ES-I3 (cell line): ENCODE measurements at regions not wholly inside any gene's neighbourhood (a gene's known extent, or its start where the extent isn't known, plus 50 kb on each side); places are given as distances from the start of the nearest gene placed in this dataset.

Source experiments
- H3K36me3 ChIP-seq: 2 replicates; pipeline ENCODE4 v1.6.1; 2013; ENCODE audit warnings: mild to moderate bottlenecking, low read length, control low read depth, moderate library complexity; ENCODE audit not compliant: insufficient read depth
- H3K4me1 ChIP-seq: 2 replicates; pipeline ENCODE4 v1.6.1; 2013; ENCODE audit warnings: mild to moderate bottlenecking, control low read depth, low read length; ENCODE audit not compliant: insufficient read depth
- H3K9ac ChIP-seq: 2 replicates; pipeline ENCODE4 v1.6.1; 2013; ENCODE audit warnings: low read depth, mild to moderate bottlenecking, low read length, moderate library complexity
- H3K9me3 ChIP-seq: 2 replicates; pipeline ENCODE4 v1.6.1; 2013; ENCODE audit warnings: mild to moderate bottlenecking, low read length, moderate library complexity; ENCODE audit not compliant: control insufficient read depth, insufficient read depth

DNA sequence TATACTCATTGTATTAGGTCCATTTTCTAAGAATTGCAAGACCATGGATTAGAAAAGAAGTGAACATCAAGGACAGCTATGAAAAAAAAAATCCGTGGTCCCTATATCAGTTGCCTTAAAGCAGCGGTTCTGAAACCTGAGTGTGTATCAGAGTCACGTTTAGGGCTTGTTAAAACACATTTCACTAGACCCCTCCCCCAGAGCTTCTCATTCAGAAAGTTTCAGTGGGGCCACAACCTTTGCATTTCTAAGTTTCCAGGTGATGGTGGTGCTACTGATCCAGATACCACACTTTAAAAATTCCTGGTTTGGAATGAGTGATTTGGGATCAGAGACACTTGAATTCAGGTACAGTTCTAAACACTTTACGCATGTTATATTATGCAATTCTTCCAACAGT is 96.1 kb upstream of the PRMT6 start:
- H3K9ac ChIP-seq: no peak overlapping the region
- no peaks in the 10 kb centered on the region for H3K36me3 ChIP-seq
- H3K4me1 ChIP-seq: no peaks in the 10 kb centered on the region
- H3K9me3 ChIP-seq: no peaks in the 10 kb centered on the region

DNA sequence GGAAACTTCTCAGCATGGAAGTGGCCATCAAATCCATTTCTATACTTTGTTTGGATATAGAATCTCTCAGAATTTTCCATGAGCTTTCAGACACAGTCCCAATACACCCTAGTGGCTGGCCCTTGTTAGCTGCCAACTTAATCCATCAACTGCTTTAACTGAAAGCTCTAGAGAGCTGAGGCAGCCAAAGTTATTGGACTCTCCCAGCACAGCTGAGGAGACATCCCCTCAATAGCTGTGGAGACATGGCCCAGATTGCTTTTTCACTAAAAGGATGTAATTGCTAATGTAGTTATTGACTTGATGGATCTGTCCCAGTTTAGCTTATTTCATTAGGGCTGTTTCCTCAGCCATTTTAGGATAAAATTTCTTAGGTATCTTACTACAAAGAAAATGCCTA is 94.8 kb upstream of the PRMT6 start:
- Histone ChIP-seq H3K4me1 (no peaks in the 10 kb centered on the region), H3K9me3 (no peaks in the 10 kb centered on the region), H3K9ac (no peak overlapping the region), H3K36me3 (no peaks in the 10 kb centered on the region)

DNA sequence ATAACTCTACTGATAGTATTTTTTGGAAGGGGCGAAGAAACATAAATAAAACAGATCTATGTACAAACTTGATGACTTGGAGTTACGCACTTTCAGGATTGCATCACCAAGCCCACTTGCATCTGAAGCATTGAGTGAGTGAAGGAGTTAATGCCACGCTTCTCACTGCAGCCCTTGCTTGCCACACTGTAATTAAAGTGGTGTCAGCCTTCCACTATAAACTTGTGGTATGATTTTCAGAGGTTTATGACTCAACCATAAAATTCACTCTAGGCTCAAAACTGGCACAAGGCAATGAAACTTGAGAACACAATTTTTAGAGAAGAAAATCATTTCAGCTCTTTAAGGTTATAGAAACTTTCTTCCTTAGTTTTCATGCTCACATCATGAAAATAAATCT is 93.9 kb upstream of the PRMT6 start:
- H3K36me3 ChIP-seq: no peaks in the 10 kb centered on the region
- H3K9me3 ChIP-seq: no peaks in the 10 kb centered on the region
- no peak overlapping the region for H3K9ac ChIP-seq
- no peaks in the 10 kb centered on the region for H3K4me1 ChIP-seq

DNA sequence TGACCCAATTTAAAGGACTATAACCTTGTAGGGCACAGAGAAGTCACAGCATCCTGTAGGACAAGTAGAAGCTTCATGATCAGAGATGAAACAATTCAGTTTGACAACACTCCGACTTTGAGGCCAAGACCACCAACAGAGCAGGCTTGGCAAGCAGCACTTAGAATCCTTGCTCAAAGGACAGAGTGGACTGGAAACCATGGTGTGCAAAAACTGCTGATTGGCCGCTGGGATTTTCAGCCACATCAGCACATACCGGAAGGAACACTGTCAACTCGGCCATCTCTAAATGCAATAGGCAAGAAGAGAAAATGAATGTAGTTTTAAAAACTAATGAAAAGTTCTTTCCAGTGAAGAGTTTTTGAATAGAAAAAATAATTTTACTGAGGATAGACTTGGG is 92.0 kb upstream of the PRMT6 start:
- H3K4me1 ChIP-seq: no peaks in the 10 kb centered on the region
- H3K9me3 ChIP-seq: no peaks in the 10 kb centered on the region
- H3K36me3 ChIP-seq: no peaks in the 10 kb centered on the region
- no peak overlapping the region for H3K9ac ChIP-seq

DNA sequence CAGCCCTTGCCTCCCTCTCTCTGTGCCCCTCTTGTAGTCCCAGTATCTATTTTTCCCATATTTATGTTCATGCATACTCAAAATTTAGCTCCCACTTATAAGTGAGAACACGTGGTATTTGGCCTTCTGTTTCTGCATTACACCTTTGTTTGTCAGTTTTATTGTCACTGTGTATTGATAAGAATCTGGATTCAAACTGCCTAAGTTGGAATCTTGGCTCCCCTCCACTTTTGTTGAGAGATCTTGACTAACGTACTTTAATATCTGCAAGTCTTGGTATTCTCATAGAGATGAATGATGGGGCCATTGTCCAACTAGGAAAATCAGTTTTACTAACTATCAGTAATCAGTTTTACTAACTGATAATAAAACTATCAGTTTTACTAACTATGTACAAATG is 87.8 kb upstream of the PRMT6 start:
- no peaks in the 10 kb centered on the region for H3K9me3 ChIP-seq
- H3K4me1 ChIP-seq: no peaks in the 10 kb centered on the region
- no peak overlapping the region for H3K9ac ChIP-seq
- H3K36me3 ChIP-seq: no peaks in the 10 kb centered on the region

DNA sequence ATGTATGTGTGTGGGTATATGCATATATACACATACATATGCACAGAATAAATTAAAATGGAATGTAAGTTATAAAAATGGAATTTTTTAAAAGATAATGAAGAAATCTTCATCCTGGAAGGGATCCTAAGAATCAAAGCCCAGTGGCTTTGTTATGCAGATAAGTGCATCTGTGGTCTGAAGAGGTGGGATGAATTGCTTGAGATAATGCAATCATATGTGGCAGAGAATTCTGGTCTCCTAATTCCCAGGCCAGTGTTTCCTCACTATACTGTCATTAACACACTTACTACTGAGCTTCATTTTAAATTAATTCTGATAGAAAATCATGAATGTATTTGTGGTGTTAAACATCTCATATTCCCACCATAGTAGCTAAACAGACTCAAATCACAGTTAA is 86.7 kb upstream of the PRMT6 start:
- H3K36me3 ChIP-seq: no peaks in the 10 kb centered on the region
- no peaks in the 10 kb centered on the region for H3K9me3 ChIP-seq
- no peak overlapping the region for H3K9ac ChIP-seq
- no peaks in the 10 kb centered on the region for H3K4me1 ChIP-seq

DNA sequence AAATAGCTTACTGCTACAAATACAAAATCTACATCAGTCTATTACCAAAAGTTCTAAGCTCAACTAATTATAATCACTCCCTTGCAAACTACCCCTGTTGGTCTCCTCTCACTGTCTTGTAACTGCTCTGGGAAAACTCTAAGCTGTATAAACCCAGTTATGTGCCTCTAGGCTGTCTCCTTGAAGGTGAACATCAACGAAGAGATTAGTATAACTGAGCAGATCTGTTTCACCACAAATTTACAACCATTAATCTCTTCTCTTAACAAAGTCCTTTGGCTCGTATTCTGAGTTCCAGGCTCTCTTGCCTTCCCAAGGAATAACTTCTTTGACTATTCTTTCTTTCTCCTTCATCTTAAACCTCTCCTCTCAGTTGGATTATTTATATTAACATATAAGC is 84.4 kb upstream of the PRMT6 start:
- H3K4me1 ChIP-seq: no peaks in the 10 kb centered on the region
- H3K9me3 ChIP-seq: no peaks in the 10 kb centered on the region
- no peaks in the 10 kb centered on the region for H3K36me3 ChIP-seq
- H3K9ac ChIP-seq: no peak overlapping the region

DNA sequence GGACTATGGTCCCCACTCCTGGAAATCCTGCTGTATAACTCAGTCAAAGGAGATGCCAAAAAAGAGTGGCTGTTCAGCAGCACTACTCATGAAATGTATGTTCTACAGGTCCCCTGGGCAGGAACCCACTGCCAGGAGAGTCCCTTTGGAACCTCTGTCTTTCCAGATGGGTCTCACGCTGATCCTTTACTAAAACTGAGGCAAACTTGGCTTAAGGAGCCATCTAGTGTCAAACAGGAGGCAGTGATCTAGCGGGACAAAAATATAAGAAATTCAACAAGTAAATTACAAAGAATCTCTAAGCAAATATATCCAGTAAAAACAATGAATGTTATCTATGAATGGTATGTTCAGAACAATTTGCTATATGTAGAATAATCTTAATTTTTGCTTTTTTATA is 80.5 kb upstream of the PRMT6 start:
- Histone ChIP-seq H3K9me3 (no peaks in the 10 kb centered on the region), H3K9ac (no peak overlapping the region), H3K36me3 (no peaks in the 10 kb centered on the region), H3K4me1 (no peaks in the 10 kb centered on the region)

DNA sequence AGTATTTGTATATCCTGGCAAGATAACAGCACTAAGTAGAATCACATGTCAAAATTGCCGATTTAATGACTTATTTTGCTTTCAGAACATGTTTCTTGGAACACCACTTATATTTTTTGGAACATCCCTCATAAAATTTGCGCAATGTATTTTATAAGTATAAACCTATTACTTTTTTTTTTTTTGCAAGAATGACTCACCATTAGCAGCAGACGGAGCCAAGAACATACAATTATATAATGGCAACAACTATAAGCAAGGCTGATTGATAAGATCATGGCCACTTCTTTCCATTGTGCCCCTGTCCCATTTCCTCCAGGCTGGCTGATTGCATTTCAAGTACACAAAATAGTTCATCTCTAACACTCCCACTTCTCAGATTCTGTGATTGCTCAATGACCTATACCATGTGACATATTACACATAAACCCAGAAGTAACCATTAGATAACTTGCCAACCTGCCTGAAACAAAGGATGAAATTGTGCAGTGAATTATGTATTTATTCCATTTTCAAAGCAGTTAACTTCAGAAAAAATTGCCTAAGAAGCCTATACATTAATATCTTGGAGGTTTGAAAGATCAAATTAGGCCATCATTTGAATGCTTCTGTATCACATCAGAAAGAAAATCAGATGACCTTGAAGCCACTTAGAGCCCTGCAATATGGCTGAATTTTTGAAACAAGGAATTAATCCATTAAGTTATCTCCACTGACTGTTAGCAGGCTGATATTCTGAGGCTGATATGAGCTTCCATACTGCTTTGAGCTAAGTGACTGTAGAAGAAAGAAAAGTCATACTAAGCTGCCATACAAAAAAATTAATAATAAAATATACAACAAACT is 77.8 kb upstream of the PRMT6 start:
- Histone ChIP-seq H3K9ac (no peak overlapping the region), H3K9me3 (no peaks in the 10 kb centered on the region), H3K36me3 (no peaks in the 10 kb centered on the region), H3K4me1 (no peaks in the 10 kb centered on the region)

DNA sequence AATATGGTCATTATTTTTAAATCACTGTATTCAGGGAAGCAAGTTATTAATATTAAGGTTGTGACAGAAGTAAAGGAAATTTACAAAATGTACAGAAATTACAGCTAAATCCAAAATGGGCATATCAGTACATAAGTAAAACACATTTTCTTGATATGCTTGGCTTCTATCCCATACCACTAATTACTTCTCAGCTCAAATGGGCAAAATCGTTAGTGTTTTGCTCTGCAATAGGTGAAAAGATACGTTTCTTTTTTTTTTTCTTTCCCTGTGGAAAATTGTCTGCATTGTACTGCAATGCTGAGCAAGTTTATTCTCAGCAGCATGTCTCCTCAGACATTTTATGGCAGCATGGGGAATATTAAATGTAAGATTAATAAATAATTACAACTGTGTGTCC is 77.1 kb upstream of the PRMT6 start:
- Histone ChIP-seq H3K9me3 (no peaks in the 10 kb centered on the region), H3K36me3 (no peaks in the 10 kb centered on the region), H3K4me1 (no peaks in the 10 kb centered on the region), H3K9ac (no peak overlapping the region)

DNA sequence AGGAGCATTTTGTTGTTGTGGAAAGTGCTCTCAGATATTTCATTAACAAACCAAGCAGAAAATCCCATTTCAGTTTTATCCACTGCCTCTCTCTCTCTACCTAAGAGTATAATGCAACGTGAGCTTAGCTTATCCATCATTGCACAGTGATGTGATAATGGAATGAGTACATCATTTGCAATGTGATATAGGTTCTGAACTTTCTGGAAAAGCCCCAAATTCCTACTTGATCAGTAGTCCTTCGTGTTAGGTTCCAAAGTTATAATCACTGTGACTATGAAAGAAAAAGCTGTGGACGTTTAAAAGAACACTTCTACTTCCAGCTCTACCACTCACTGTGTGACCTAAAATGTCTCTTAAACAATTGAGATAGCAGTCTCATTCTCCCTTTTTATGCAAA is 76.4 kb upstream of the PRMT6 start:
- Histone ChIP-seq H3K9me3 (no peaks in the 10 kb centered on the region), H3K4me1 (peaks cover 4% of the 10 kb centered on the region), H3K36me3 (no peaks in the 10 kb centered on the region), H3K9ac (no peak overlapping the region)

DNA sequence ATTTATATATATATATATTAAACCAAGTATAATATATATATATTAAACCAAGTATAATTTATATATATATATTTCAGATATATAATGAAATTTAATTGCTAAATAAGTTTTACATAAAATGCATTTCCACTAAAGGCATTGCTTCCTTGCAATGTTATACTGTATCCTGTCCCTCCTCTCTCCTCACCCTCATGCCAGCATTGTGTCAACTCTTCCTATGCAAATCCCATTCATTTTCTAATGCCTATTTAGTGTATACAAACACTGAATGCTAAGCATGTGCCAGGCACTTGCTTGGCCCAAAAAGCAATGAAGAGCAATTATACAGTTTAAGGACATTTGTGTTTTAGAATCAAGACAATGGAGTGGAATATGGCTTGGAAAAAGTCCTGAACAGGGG is 71.7 kb upstream of the PRMT6 start:
- Histone ChIP-seq H3K36me3 (no peaks in the 10 kb centered on the region), H3K9me3 (no peaks in the 10 kb centered on the region), H3K9ac (no peak overlapping the region), H3K4me1 (peaks cover 8% of the 10 kb centered on the region)

DNA sequence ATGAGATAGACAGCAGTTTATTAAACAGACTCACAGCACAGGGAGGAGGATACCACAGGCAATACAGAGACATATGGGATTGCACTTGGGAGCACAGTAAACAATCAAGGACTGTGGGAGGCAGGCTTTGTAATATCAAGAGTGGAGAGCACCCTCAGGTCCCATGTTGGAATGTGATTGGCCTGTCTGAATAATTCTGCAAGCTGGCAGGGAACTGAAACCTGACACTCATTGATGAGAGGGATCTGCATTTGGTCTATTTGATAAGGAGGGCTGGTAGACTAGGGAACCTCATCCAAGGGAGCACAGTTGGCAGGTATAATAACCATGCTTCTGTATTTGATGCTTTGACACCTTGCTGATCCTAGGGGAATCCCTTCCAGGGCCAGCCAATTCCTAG is 69.9 kb upstream of the PRMT6 start:
- no peak overlapping the region for H3K9ac ChIP-seq
- H3K9me3 ChIP-seq: no peaks in the 10 kb centered on the region
- peaks cover 8% of the 10 kb centered on the region for H3K4me1 ChIP-seq
- H3K36me3 ChIP-seq: no peaks in the 10 kb centered on the region

DNA sequence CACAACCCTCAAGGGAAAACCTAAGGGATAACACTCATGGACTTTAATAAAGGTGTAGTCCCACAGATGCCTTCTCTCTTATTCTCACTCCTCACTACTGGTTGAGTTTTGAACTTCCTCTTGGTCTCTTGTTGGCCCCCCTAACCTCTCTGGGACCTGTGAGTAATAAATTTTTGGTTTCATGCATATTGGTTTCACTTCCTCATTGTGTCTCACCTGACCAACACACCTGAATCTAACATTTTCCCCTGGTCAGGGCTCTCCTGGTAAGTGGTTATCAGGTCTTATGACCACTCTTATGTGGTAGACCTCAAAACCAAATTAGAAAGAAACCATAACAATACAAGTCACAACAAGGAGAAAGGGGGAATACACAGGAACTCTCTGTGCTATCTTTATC is 60.5 kb upstream of the PRMT6 start:
- Histone ChIP-seq H3K4me1 (no peaks in the 10 kb centered on the region), H3K36me3 (no peaks in the 10 kb centered on the region), H3K9me3 (no peaks in the 10 kb centered on the region), H3K9ac (no peak overlapping the region)

DNA sequence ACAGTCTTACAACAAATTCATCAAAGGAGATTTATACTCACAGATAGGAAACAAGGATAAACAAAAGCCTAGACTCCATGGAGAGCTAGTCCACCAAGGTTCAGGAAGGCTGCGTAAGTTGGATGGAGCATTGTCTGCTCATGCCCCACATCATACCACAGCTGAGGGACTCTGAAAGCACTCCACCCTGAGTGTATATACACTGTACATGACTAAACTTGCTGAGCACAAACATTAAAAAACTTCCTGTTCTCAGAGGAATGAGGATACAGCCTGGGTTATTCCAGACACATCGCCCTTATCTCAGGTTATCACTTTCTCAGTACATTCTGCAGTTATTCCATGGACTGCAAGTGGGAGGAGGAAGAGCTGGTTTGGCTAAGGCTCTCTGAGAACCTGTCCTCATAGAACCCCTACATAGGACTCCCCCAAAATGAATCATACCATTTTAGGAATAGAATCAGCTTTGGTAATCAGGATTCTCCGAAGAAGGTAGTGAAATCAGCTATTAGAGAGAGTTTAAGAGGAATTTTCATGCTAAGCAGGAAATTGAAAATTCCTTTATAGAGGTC is 58.0 kb upstream of the PRMT6 start:
- H3K9me3 ChIP-seq: no peaks in the 10 kb centered on the region
- no peak overlapping the region for H3K9ac ChIP-seq
- H3K36me3 ChIP-seq: no peaks in the 10 kb centered on the region
- H3K4me1 ChIP-seq: no peaks in the 10 kb centered on the region
